SK-MEL-5 (cell line): ENCODE measurements at regions not wholly inside any gene's neighbourhood (a gene's known extent, or its start where the extent isn't known, plus 50 kb on each side); places are given as distances from the start of the nearest gene placed in this dataset.
A peak's percentile ranks its signal among the peaks of the same experiment; 100 is the strongest.

Experiments
- DNase-seq: peaks from one replicate; pipeline ENCODE4 v3.0.0-alpha.2; 2016; ENCODE audit warnings: low read depth, low spot score
- in situ Hi-C: cut with HindIII; loops from 2 replicates; pipeline ENCODE4 v1.10.0; 2016; ENCODE audit warnings: low sequenced_read_pairs, high pct_unique_total_duplicates, low pct_unique_long_range_greater_than_20kb

GRCh38 chr11:127679816-127680545, 679.4 kb upstream of the KIRREL3 start:
- in situ Hi-C loops: no loop called here
- no peak for DNase-seq

- in situ Hi-C loops: no loop called here
These were observed 678.1 kb upstream of the KIRREL3 start for GRCh38 chr11:127678631-127679030.

GRCh38 chr11:127677660-127678425, 677.3 kb upstream of the KIRREL3 start:
- DNase-seq: no peak
- in situ Hi-C loops: no loop called here

More at GRCh38 chr11:127678631-127679030, 678.1 kb upstream of the KIRREL3 start:
- no peak for DNase-seq

- no peak for DNase-seq
- in situ Hi-C loops: no loop called here
These were observed 675.0 kb upstream of the KIRREL3 start for GRCh38 chr11:127675581-127675980.

GRCh38 chr11:127674754-127675153, 674.2 kb upstream of the KIRREL3 start:
- in situ Hi-C loops: no loop called here

GRCh38 chr11:127670374-127671119, 670.0 kb upstream of the KIRREL3 start:
- in situ Hi-C loops: no loop called here
- DNase-seq: no peak

More at GRCh38 chr11:127674754-127675153, 674.2 kb upstream of the KIRREL3 start:
- no peak for DNase-seq

GRCh38 chr11:127656116-127656836, 655.7 kb upstream of the KIRREL3 start:
- in situ Hi-C loops: no loop called here
- DNase-seq: peak; percentile 89

GRCh38 chr11:127653076-127653475, 652.5 kb upstream of the KIRREL3 start:
- no peak for DNase-seq
- in situ Hi-C loops: no loop called here

- no peak for DNase-seq
- in situ Hi-C loops: no loop called here
These were observed 651.3 kb upstream of the KIRREL3 start for GRCh38 chr11:127651888-127652221.

- peak; percentile 68 for DNase-seq
- in situ Hi-C loops: no loop called here
These were observed 650.8 kb upstream of the KIRREL3 start for GRCh38 chr11:127651175-127651887.

- in situ Hi-C loops: no loop called here
- no peak for DNase-seq
These were observed 649.4 kb upstream of the KIRREL3 start for GRCh38 chr11:127649958-127650357.

GRCh38 chr11:127649071-127649470, 648.5 kb upstream of the KIRREL3 start:
- in situ Hi-C loops: no loop called here
- DNase-seq: no peak

- no peak for DNase-seq
- in situ Hi-C loops: no loop called here
These were observed 648.0 kb upstream of the KIRREL3 start for GRCh38 chr11:127648583-127648982.

GRCh38 chr11:127644366-127644765, 643.8 kb upstream of the KIRREL3 start:
- no peak for DNase-seq
- in situ Hi-C loops: no loop called here

GRCh38 chr11:127643268-127644058, 642.9 kb upstream of the KIRREL3 start:
- no peak for DNase-seq
- in situ Hi-C loops: no loop called here

- in situ Hi-C loops: no loop called here
- no peak for DNase-seq
These were observed 640.2 kb upstream of the KIRREL3 start for GRCh38 chr11:127640561-127641451.
